HG03520 (cell line): ENCODE measurements at regions not wholly inside any gene's neighbourhood (a gene's known extent, or its start where the extent isn't known, plus 50 kb on each side); places are given as distances from the start of the nearest gene placed in this dataset.
"Not testable (repeated sequence)": the region's sequence is repeated elsewhere in the genome, so short reads cannot be mapped to it uniquely, and the experiment has no call there.

Source experiments
- ATAC-seq: cut with Tn5 transposase; IDR thresholded peaks from one replicate; pipeline ENCODE4 v1.9.1; 2021; ENCODE audit warnings: mild to moderate bottlenecking, moderate library complexity; ENCODE audit not compliant: unreplicated experiment

- no peak for ATAC-seq
Measured at GRCh38 chr5:125429498-125429897, 683.1 kb upstream of the ZNF608 start.

GRCh38 chr5:125433457-125433856, 687.0 kb upstream of the ZNF608 start:
- no peak for ATAC-seq

GRCh38 chr5:125439243-125439642, 692.8 kb upstream of the ZNF608 start:
- ATAC-seq = no peak

- ATAC-seq = peak; percentile 65
Measured at GRCh38 chr5:125440905-125441304, 694.5 kb upstream of the ZNF608 start.

- no peak for ATAC-seq
Measured at GRCh38 chr5:125446986-125447385, 700.5 kb upstream of the ZNF608 start.

GRCh38 chr5:125450771-125451170, 704.3 kb upstream of the ZNF608 start:
- ATAC-seq = no peak

- no peak for ATAC-seq
Measured at GRCh38 chr5:125451622-125452021, 705.2 kb upstream of the ZNF608 start.

GRCh38 chr5:125452991-125453390, 706.6 kb upstream of the ZNF608 start:
- ATAC-seq = no peak

- ATAC-seq = no peak
Measured at GRCh38 chr5:125455041-125455440, 708.6 kb upstream of the ZNF608 start.

- ATAC-seq = not testable (repeated sequence)
Measured at GRCh38 chr5:125456005-125456404, 709.6 kb upstream of the ZNF608 start.

GRCh38 chr5:125457617-125458016, 711.2 kb upstream of the ZNF608 start:
- ATAC-seq = no peak

- ATAC-seq = not testable (repeated sequence)
Measured at GRCh38 chr5:125458949-125459348, 712.5 kb upstream of the ZNF608 start.

GRCh38 chr5:125461641-125462072, 715.2 kb upstream of the ZNF608 start:
- no peak for ATAC-seq

GRCh38 chr5:125463466-125464092, 717.1 kb upstream of the ZNF608 start:
- ATAC-seq = no peak

- no peak for ATAC-seq
Measured at GRCh38 chr5:125464847-125465432, 718.5 kb upstream of the ZNF608 start.

GRCh38 chr5:125465703-125466102, 719.3 kb upstream of the ZNF608 start:
- no peak for ATAC-seq

GRCh38 chr5:125467222-125467621, 720.8 kb upstream of the ZNF608 start:
- no peak for ATAC-seq

GRCh38 chr5:125470280-125470902, 724.0 kb upstream of the ZNF608 start:
- ATAC-seq = no peak

GRCh38 chr5:125476901-125477585, 730.6 kb upstream of the ZNF608 start:
- ATAC-seq = no peak

- ATAC-seq = no peak
Measured at GRCh38 chr5:125477586-125477975, 731.1 kb upstream of the ZNF608 start.

- no peak for ATAC-seq
Measured at GRCh38 chr5:125478599-125478998, 732.2 kb upstream of the ZNF608 start.

GRCh38 chr5:125480911-125481310, 734.5 kb upstream of the ZNF608 start:
- no peak for ATAC-seq
